Activated CD4-positive, alpha-beta memory T cell treated with anti-CD3 and anti-CD28 coated beads for 36 hours (primary cell): ENCODE measurements at regions not wholly inside any gene's neighbourhood (a gene's known extent, or its start where the extent isn't known, plus 50 kb on each side); places are given as distances from the start of the nearest gene placed in this dataset.

ENCODE experiments used
- CTCF ChIA-PET: fragments of 350-600 bp; sonication (Branson Sonifier 250); formaldehyde crosslinking; loops from one replicate; lab custom pipeline; 2021; ENCODE audit warnings: antibody characterized with exemption, inconsistent platforms; lab: Charles Lee
- POLR2A ChIA-PET: fragments of 350-600 bp; sonication (Branson Sonifier 250); formaldehyde crosslinking; loops from one replicate; lab custom pipeline; 2021; ENCODE audit warnings: antibody characterized with exemption; lab: Charles Lee
- DNase-seq: peaks from one replicate; pipeline ENCODE4 v3.0.0-alpha.2; 2020
- H3K27ac Mint-ChIP-seq: one replicate; pipeline ENCODE4 v1.8.0; 2021; ENCODE audit warnings: mixed read lengths
- H3K27me3 Mint-ChIP-seq: one replicate; pipeline ENCODE4 v1.8.0; 2021; ENCODE audit warnings: mixed read lengths
- H3K36me3 Mint-ChIP-seq: one replicate; pipeline ENCODE4 v1.8.0; 2021; ENCODE audit warnings: mixed read lengths
- H3K4me1 Mint-ChIP-seq: one replicate; pipeline ENCODE4 v1.8.0; 2021; ENCODE audit warnings: low read depth, mixed read lengths
- H3K4me3 Mint-ChIP-seq: one replicate; pipeline ENCODE4 v1.8.0; 2021; ENCODE audit warnings: mild to moderate bottlenecking, mixed read lengths
- H3K9me3 Mint-ChIP-seq: one replicate; pipeline ENCODE4 v1.8.0; 2021; ENCODE audit warnings: mixed read lengths
- intact Hi-C: fragments of 100-400 bp; cut with micrococcal nuclease; formaldehyde crosslinking; loops from one replicate; pipeline ENCODE4 v1.15.1; 2023

GRCh38 chr3:162799910-162800309 lies 1303.3 kb downstream of the OTOL1 start:
- Mint-ChIP-seq H3K9me3 (no peaks in the 10 kb centered on the region), H3K27ac (no peak overlapping the region), H3K4me1 (no peaks in the 10 kb centered on the region), H3K27me3 (no peaks in the 10 kb centered on the region), H3K4me3 (no peak overlapping the region), H3K36me3 (no peaks in the 10 kb centered on the region)
- intact Hi-C loops: no loop called here
- CTCF ChIA-PET: no interaction called here
- DNase-seq: no peak
- POLR2A ChIA-PET: no interaction called here

GRCh38 chr3:162802228-162802965 lies 1305.8 kb downstream of the OTOL1 start:
- intact Hi-C loops: no loop called here
- DNase-seq: no peak
- H3K4me1 Mint-ChIP-seq: no peaks in the 10 kb centered on the region
- no peak overlapping the region for H3K27ac Mint-ChIP-seq
- H3K27me3 Mint-ChIP-seq: no peaks in the 10 kb centered on the region
- no peaks in the 10 kb centered on the region for H3K9me3 Mint-ChIP-seq
- CTCF ChIA-PET: no interaction called here
- H3K4me3 Mint-ChIP-seq: no peak overlapping the region
- H3K36me3 Mint-ChIP-seq: no peaks in the 10 kb centered on the region
- POLR2A ChIA-PET: no interaction called here

GRCh38 chr3:162810776-162811175 lies 1314.2 kb downstream of the OTOL1 start:
- ChIA-PET CTCF (no interaction called here), POLR2A (no interaction called here)
- Mint-ChIP-seq H3K9me3 (peaks cover 16% of the 10 kb centered on the region), H3K36me3 (no peaks in the 10 kb centered on the region), H3K4me3 (no peak overlapping the region), H3K27ac (no peak overlapping the region), H3K4me1 (no peaks in the 10 kb centered on the region), H3K27me3 (no peaks in the 10 kb centered on the region)
- intact Hi-C loops: no loop called here
- DNase-seq: no peak

GRCh38 chr3:162842549-162843216 lies 1346.1 kb downstream of the OTOL1 start:
- CTCF ChIA-PET: no interaction called here
- no peaks in the 10 kb centered on the region for H3K36me3 Mint-ChIP-seq
- peaks cover 8% of the 10 kb centered on the region for H3K9me3 Mint-ChIP-seq
- DNase-seq: no peak
- intact Hi-C loops: no loop called here
- POLR2A ChIA-PET: no interaction called here
- no peaks in the 10 kb centered on the region for H3K27me3 Mint-ChIP-seq
- H3K27ac Mint-ChIP-seq: no peak overlapping the region
- no peaks in the 10 kb centered on the region for H3K4me1 Mint-ChIP-seq
- no peak overlapping the region for H3K4me3 Mint-ChIP-seq

- H3K4me3 Mint-ChIP-seq: no peak overlapping the region
- CTCF ChIA-PET: no interaction called here
- no peaks in the 10 kb centered on the region for H3K36me3 Mint-ChIP-seq
- no peak for DNase-seq
- intact Hi-C loops: no loop called here
- no peaks in the 10 kb centered on the region for H3K4me1 Mint-ChIP-seq
- no peaks in the 10 kb centered on the region for H3K27me3 Mint-ChIP-seq
- POLR2A ChIA-PET: no interaction called here
- H3K9me3 Mint-ChIP-seq: peaks cover 8% of the 10 kb centered on the region
- H3K27ac Mint-ChIP-seq: no peak overlapping the region
Measured at GRCh38 chr3:162845918-162846317, 1349.3 kb downstream of the OTOL1 start.

- POLR2A ChIA-PET: no interaction called here
- peaks cover 10% of the 10 kb centered on the region for H3K9me3 Mint-ChIP-seq
Measured at GRCh38 chr3:162847511-162847910, 1350.9 kb downstream of the OTOL1 start.

GRCh38 chr3:162863579-162863978 lies 1367.0 kb downstream of the OTOL1 start:
- H3K4me3 Mint-ChIP-seq: no peak overlapping the region
- H3K27ac Mint-ChIP-seq: no peak overlapping the region
- POLR2A ChIA-PET: no interaction called here

More at GRCh38 chr3:162847511-162847910, 1350.9 kb downstream of the OTOL1 start:
- H3K4me1 Mint-ChIP-seq: no peaks in the 10 kb centered on the region
- no peak for DNase-seq
- H3K4me3 Mint-ChIP-seq: no peak overlapping the region
- CTCF ChIA-PET: no interaction called here
- no peaks in the 10 kb centered on the region for H3K27me3 Mint-ChIP-seq
- no peak overlapping the region for H3K27ac Mint-ChIP-seq
- intact Hi-C loops: no loop called here
- H3K36me3 Mint-ChIP-seq: no peaks in the 10 kb centered on the region

GRCh38 chr3:162865466-162865865 lies 1368.9 kb downstream of the OTOL1 start:
- CTCF ChIA-PET: no interaction called here
- Mint-ChIP-seq H3K27ac (no peak overlapping the region), H3K4me1 (no peaks in the 10 kb centered on the region), H3K36me3 (no peaks in the 10 kb centered on the region), H3K4me3 (no peak overlapping the region), H3K9me3 (peaks cover 9% of the 10 kb centered on the region), H3K27me3 (no peaks in the 10 kb centered on the region)
- POLR2A ChIA-PET: no interaction called here
- intact Hi-C loops: no loop called here
- no peak for DNase-seq

More at GRCh38 chr3:162863579-162863978, 1367.0 kb downstream of the OTOL1 start:
- intact Hi-C loops: no loop called here
- CTCF ChIA-PET: no interaction called here
- H3K4me1 Mint-ChIP-seq: no peaks in the 10 kb centered on the region
- no peaks in the 10 kb centered on the region for H3K36me3 Mint-ChIP-seq
- H3K27me3 Mint-ChIP-seq: no peaks in the 10 kb centered on the region
- DNase-seq: no peak
- H3K9me3 Mint-ChIP-seq: peaks cover 2% of the 10 kb centered on the region

GRCh38 chr3:162879021-162879562 lies 1382.5 kb downstream of the OTOL1 start:
- DNase-seq: no peak
- intact Hi-C loops: no loop called here

GRCh38 chr3:162884373-162884772 lies 1387.8 kb downstream of the OTOL1 start:
- no peaks in the 10 kb centered on the region for H3K36me3 Mint-ChIP-seq
- H3K27me3 Mint-ChIP-seq: no peaks in the 10 kb centered on the region
- no peak overlapping the region for H3K4me3 Mint-ChIP-seq
- CTCF ChIA-PET: no interaction called here
- H3K27ac Mint-ChIP-seq: no peak overlapping the region
- H3K9me3 Mint-ChIP-seq: peaks cover 2% of the 10 kb centered on the region
- POLR2A ChIA-PET: no interaction called here
- DNase-seq: no peak
- no peaks in the 10 kb centered on the region for H3K4me1 Mint-ChIP-seq
- intact Hi-C loops: no loop called here

More at GRCh38 chr3:162879021-162879562, 1382.5 kb downstream of the OTOL1 start:
- H3K9me3 Mint-ChIP-seq: peaks cover 2% of the 10 kb centered on the region
- POLR2A ChIA-PET: no interaction called here
- no peak overlapping the region for H3K4me3 Mint-ChIP-seq
- CTCF ChIA-PET: no interaction called here
- no peak overlapping the region for H3K27ac Mint-ChIP-seq
- no peaks in the 10 kb centered on the region for H3K4me1 Mint-ChIP-seq
- H3K27me3 Mint-ChIP-seq: no peaks in the 10 kb centered on the region
- H3K36me3 Mint-ChIP-seq: no peaks in the 10 kb centered on the region

- H3K27me3 Mint-ChIP-seq: no peaks in the 10 kb centered on the region
- no peaks in the 10 kb centered on the region for H3K4me1 Mint-ChIP-seq
- H3K9me3 Mint-ChIP-seq: peaks cover 5% of the 10 kb centered on the region
- intact Hi-C loops: no loop called here
- ChIA-PET POLR2A (no interaction called here), CTCF (no interaction called here)
- no peak overlapping the region for H3K4me3 Mint-ChIP-seq
- no peak overlapping the region for H3K27ac Mint-ChIP-seq
- DNase-seq: no peak
- no peaks in the 10 kb centered on the region for H3K36me3 Mint-ChIP-seq
Measured at GRCh38 chr3:162892921-162893793, 1396.5 kb downstream of the OTOL1 start.

GRCh38 chr3:162897291-162897690 lies 1400.7 kb downstream of the OTOL1 start:
- Mint-ChIP-seq H3K4me1 (no peaks in the 10 kb centered on the region), H3K9me3 (peaks cover 5% of the 10 kb centered on the region), H3K4me3 (no peak overlapping the region), H3K27me3 (no peaks in the 10 kb centered on the region), H3K36me3 (no peaks in the 10 kb centered on the region), H3K27ac (no peak overlapping the region)
- no peak for DNase-seq
- intact Hi-C loops: no loop called here
- ChIA-PET POLR2A (no interaction called here), CTCF (no interaction called here)
